ENCODE measurements at regions not wholly inside any gene's neighbourhood (a gene's known extent, or its start where the extent isn't known, plus 50 kb on each side); places are given as distances from the start of the nearest gene placed in this dataset.
"Not testable (repeated sequence)": the region's sequence is repeated elsewhere in the genome, so short reads cannot be mapped to it uniquely, and the experiment has no call there.

DNA sequence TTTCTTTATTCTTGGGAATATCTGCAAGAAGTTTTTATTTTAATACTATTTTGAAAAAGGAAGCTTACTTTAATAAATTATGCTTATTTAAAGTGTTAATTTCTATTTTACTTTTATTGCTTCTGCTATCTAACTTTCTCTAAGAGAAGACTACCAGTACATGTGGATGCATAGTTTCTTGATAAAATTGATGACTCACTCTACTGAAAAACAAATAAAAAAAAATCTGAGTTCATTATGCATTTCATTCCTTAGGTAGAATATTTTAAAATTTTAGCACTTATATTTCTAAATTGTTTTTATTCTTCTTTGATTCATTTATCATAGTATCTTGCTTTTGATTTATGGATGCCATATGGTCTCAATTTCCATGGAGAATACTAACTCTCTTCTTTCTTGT is 217.9 kb downstream of the TAF11L14 start:
- ATAC-seq (ENCODE audit: low FRiP score) (no peak), DNase-seq (ENCODE audit: low spot score) (no peak)
- TF ChIP-seq, protein P1, sequence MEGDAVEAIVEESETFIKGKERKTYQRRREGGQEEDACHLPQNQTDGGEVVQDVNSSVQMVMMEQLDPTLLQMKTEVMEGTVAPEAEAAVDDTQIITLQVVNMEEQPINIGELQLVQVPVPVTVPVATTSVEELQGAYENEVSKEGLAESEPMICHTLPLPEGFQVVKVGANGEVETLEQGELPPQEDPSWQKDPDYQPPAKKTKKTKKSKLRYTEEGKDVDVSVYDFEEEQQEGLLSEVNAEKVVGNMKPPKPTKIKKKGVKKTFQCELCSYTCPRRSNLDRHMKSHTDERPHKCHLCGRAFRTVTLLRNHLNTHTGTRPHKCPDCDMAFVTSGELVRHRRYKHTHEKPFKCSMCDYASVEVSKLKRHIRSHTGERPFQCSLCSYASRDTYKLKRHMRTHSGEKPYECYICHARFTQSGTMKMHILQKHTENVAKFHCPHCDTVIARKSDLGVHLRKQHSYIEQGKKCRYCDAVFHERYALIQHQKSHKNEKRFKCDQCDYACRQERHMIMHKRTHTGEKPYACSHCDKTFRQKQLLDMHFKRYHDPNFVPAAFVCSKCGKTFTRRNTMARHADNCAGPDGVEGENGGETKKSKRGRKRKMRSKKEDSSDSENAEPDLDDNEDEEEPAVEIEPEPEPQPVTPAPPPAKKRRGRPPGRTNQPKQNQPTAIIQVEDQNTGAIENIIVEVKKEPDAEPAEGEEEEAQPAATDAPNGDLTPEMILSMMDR (IDR thresholded peaks at IDR 0.05) = no peak

DNA sequence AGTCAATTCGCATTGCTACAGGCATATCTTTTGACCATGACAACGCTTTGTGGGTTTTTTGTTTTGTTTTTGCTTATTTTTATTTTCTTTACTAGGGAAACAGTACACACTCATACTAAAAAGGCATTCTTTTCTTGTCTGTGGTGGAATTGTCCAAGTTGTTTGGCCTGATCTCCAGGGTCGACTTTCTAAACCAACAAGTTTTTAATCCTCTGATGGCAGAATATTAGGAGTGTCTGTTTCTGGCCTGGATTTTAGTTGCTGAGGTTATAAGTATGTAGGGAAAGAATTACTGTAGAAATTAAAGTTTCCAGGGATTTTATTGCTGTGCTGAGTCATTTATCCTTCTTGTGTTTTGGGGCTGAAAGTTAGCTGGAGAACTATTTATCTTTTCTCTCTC is 218.5 kb downstream of the TAF11L14 start:
- TF ChIP-seq, protein P1 (IDR thresholded peaks at IDR 0.05) = no peak
- no peak for ATAC-seq (ENCODE audit: low FRiP score)

DNA sequence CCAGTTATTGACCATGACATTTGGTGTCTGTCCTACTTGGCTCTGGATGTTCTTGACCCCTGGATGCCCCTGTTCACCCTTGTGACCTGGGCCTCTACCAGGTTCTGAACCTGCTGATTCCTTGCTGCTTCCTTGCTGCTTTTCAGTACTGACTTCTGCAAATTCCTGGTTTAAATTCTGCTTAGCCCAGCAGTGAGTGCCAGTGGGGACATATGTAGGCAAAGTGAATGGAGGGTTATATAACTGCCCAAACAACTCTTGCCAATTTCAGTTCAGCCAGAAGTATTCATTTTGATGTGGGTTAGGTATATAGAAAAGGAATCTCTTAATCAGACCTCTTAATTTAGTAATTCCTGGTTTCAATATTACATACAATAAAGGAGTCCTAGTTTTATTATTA is 220.6 kb downstream of the TAF11L14 start:
- TF ChIP-seq, protein P1 (IDR thresholded peaks at IDR 0.05) = no peak
- DNase-seq (ENCODE audit: low spot score) (no peak), ATAC-seq (ENCODE audit: low FRiP score) (no peak)

More for the DNA sequence above, 218.5 kb downstream of the TAF11L14 start:
- no peak for DNase-seq (ENCODE audit: low spot score)

DNA sequence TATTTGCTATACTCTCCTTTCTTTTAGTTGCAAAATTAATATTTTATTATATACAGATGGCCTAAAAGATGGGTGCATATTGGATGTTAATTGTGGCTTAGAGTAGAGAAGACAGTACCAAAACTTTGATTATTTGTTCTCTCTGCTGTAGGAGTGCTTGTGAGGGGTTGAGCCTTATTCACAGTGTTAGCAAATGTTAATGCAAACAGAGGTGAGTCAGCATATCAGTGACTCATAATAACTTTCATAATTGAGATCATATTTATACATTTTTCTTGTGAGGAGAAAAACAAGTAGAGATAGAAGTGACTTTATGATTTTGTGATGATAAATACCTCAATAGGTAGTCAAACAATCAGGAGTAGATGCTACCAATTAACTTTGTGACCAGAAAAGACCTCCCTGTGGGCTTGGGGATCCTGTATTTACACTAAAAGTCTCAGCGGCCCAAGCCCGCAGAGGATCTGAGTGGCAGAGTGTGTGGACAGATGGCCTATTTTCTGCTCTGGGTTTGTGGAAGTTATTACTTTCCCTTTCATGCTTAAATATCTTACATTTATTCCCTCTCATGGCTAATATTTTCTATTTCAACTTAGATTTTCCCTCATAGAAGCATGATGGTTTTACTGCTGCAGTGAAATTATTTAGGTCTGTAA is 226.5 kb downstream of the TAF11L14 start:
- TF ChIP-seq, protein P1 (IDR thresholded peaks at IDR 0.05) = no peak
- peak; percentile 66 for ATAC-seq (ENCODE audit: low FRiP score)
- DNase-seq (ENCODE audit: low spot score) = no peak

DNA sequence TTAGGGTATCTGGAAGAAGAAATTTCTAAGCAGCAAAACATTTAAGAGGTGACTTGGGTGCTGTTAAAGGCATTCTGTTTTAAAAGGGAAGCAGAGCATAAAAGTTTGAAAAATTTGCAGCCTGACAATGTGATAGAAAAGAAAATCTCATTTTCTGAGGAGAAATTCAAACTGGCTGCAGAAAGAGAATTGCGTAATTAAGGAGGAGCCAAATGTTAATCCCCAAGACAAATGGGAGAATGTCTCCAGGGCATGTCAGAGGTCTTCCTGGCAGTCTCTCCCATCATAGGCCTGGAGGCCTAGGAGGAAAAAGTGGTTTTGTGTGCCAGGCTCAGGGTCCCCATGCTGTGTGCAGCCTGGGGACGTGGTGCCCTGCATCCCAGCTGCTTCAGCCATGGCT is 230.6 kb downstream of the TAF11L14 start:
- not testable (repeated sequence) for DNase-seq (ENCODE audit: low spot score); ATAC-seq (ENCODE audit: low FRiP score)

DNA sequence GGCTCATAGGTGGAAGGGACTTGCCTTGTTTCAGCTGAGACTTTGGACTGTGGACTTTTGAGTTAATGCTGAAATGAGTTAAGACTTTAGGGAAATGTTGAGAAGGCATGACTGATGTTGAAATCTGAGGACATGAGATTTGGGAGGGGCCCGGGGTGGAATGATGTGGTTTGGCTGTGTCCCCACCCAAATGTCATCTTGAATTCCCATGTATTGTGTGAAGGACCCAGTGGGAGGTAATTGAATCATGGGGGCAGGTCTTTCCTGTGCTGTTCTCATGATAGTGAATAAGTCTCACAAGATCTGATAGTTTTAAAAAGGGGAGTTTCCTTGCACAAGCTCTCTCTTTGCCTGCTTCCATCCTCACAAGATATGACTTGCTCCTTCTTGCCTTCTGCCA is 231.7 kb downstream of the TAF11L14 start:
- ATAC-seq (ENCODE audit: low FRiP score); DNase-seq (ENCODE audit: low spot score): not testable (repeated sequence)

DNA sequence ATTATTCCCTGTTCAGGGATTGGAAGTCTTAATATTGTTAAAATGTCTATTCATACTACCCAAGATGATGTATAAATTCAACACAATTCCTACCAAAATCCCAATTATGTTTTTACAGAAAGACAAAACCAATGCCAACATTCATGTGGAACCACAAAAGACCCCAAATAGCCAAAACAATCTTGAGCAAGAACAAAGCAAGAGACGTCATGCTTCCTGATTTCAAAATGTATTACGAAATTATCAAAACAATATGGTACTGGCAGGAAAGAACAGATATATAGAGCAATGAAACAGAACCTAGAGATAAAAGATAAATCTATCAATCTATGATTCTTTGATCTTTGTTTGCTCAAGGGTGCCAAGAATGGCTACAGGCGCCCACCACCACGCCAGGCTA is 237.9 kb downstream of the TAF11L14 start:
- DNase-seq (ENCODE audit: low spot score) (no peak), ATAC-seq (ENCODE audit: low FRiP score) (no peak)
- TF ChIP-seq, protein P1 (IDR thresholded peaks at IDR 0.05) = no peak

DNA sequence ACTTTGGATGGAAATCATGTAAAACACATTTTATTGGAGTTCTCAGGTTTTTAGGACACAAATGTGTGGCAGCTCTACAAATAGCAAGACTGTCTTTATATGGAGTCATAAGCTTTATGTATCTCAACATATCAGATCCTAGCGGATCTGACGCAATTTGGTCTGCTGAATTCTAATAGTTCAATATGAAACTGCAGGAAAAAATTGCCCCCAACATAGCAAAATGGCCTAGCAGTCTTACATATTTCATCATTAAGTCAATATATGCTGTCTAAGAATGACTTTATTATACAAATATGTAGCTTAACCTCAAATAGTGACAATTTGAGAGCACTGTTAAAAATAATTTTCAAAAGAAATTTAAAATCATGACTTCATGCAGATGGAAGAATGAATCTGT is 244.3 kb downstream of the TAF11L14 start:
- TF ChIP-seq, protein P1 (IDR thresholded peaks at IDR 0.05) = no peak
- ATAC-seq (ENCODE audit: low FRiP score) (no peak), DNase-seq (ENCODE audit: low spot score) (no peak)

Measured in omental fat pad (tissue), 3 donors.